Fibroblast of lung (primary cell): ENCODE measurements at regions not wholly inside any gene's neighbourhood (a gene's known extent, or its start where the extent isn't known, plus 50 kb on each side); places are given as distances from the start of the nearest gene placed in this dataset.

Source experiments
- CTCF ChIP-seq, 2 donors: IDR thresholded peaks in 1 of 2; conservative IDR thresholded peaks in 1 of 2; 1 replicate in 1 of 2; 2 replicates in 1 of 2; pipeline ENCODE4 v1.5.1; 2011 to 2012; ENCODE audit warnings: low read length in 2 of 2, control low read depth in 1 of 2, inconsistent platforms in 1 of 2, low read depth in 1 of 2, mild to moderate bottlenecking in 1 of 2
- EZH2 ChIP-seq: IDR thresholded peaks from 2 replicates; pipeline ENCODE4 v1.5.1; 2012; ENCODE audit warnings: low read length, control low read depth, mild to moderate bottlenecking; ENCODE audit errors: missing control alignments

DNA sequence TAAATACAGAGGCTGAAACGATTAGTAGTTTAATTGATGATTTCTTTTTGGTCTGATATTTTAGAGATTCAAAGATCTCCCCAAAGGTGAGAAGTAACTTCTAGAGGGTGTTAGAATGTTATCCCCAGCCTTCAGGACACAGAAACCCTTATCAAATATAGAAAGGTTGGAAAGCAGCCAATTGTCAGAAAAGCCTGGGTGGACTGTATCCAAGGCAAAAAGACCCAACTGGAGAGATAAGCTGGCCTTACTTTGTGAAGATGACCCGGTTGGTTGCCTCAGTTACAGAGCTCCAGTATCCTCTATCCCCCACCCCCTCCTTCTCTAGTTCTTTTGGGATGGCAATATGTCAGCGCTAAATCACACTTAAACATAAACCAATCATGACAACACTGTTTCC is 75.7 kb downstream of the GCNT4 start:
- no peak for TF ChIP-seq CTCF (conservative IDR thresholded peaks at IDR 0.05 in 1 of 2, IDR thresholded peaks at IDR 0.05 in 1 of 2; ENCODE audit: low read depth in 1 of 2, low read length in 2 of 2)
- TF ChIP-seq EZH2 = no peak
